Neuronal stem cell (in vitro differentiated cells): ENCODE measurements at regions not wholly inside any gene's neighbourhood (a gene's known extent, or its start where the extent isn't known, plus 50 kb on each side); places are given as distances from the start of the nearest gene placed in this dataset.

Experiments used
- DNase-seq: peaks from one replicate; pipeline ENCODE4 v3.0.0-alpha.2; 2013; ENCODE audit warnings: low spot score
- H2AFZ ChIP-seq: one replicate; pipeline ENCODE4 v1.6.1; 2013; ENCODE audit warnings: mild to moderate bottlenecking, low read length, inconsistent platforms
- H2AK5ac ChIP-seq: 2 replicates; pipeline ENCODE4 v1.6.1; 2013; ENCODE audit warnings: low read depth, mild to moderate bottlenecking, inconsistent platforms, low read length, moderate library complexity, mixed read lengths
- H2BK120ac ChIP-seq: 2 replicates; pipeline ENCODE4 v1.6.1; 2013; ENCODE audit warnings: low read depth, mild to moderate bottlenecking, inconsistent platforms, low read length, moderate library complexity, mixed read lengths
- H2BK12ac ChIP-seq: one replicate; pipeline ENCODE4 v1.6.1; 2013; ENCODE audit warnings: low read length, inconsistent platforms
- H2BK15ac ChIP-seq: 2 replicates; pipeline ENCODE4 v1.6.1; 2013; ENCODE audit warnings: mild to moderate bottlenecking, low read length, inconsistent platforms, mixed read lengths
- H2BK5ac ChIP-seq: one replicate; pipeline ENCODE4 v1.6.1; 2013; ENCODE audit warnings: inconsistent platforms, mild to moderate bottlenecking, low read length, moderate library complexity
- H3K14ac ChIP-seq: one replicate; pipeline ENCODE4 v1.6.1; 2013; ENCODE audit warnings: low read length, inconsistent platforms
- H3K18ac ChIP-seq: 2 replicates; pipeline ENCODE4 v1.6.1; 2013; ENCODE audit warnings: low read length, inconsistent platforms
- H3K23ac ChIP-seq: 2 replicates; pipeline ENCODE4 v1.6.1; 2013; ENCODE audit warnings: low read depth, mild to moderate bottlenecking, mixed read lengths, low read length, inconsistent platforms; ENCODE audit not compliant: poor library complexity
- H3K27ac ChIP-seq: replicated peaks from 3 replicates; pipeline ENCODE4 v1.5.1; 2013; ENCODE audit warnings: low read length, inconsistent platforms
- H3K27me3 ChIP-seq, 3 experiments: 2 replicates each; pipeline ENCODE4 v1.6.1; 2013; ENCODE audit warnings: low read length in 3 of 3, mild to moderate bottlenecking in 2 of 3, inconsistent platforms in 1 of 3, low read depth in 1 of 3, mixed read lengths in 1 of 3, moderate library complexity in 1 of 3; ENCODE audit not compliant: control insufficient read depth in 3 of 3, insufficient read depth in 3 of 3
- H3K36me3 ChIP-seq, 2 donors: replicated peaks in 1 of 2; 2 replicates each; pipeline ENCODE4 v1.6.1; 2013; ENCODE audit warnings: low read length in 2 of 2; ENCODE audit not compliant: control insufficient read depth in 2 of 2, insufficient read depth in 2 of 2
- H3K4ac ChIP-seq: 2 replicates; pipeline ENCODE4 v1.6.1; 2013; ENCODE audit warnings: inconsistent platforms, mild to moderate bottlenecking, low read length, moderate library complexity
- H3K4me1 ChIP-seq, 2 donors: 1 replicate in 1 of 2; 2 replicates in 1 of 2; pipeline ENCODE4 v1.6.1; 2013; ENCODE audit warnings: low read length in 2 of 2, low read depth in 1 of 2; ENCODE audit not compliant: control insufficient read depth in 2 of 2, insufficient read depth in 1 of 2
- H3K4me2 ChIP-seq: one replicate; pipeline ENCODE4 v1.6.1; 2013; ENCODE audit warnings: mild to moderate bottlenecking, low read length, inconsistent platforms; ENCODE audit not compliant: insufficient read depth, poor library complexity, severe bottlenecking
- H3K4me3 ChIP-seq, 2 donors: 2 replicates each; pipeline ENCODE4 v1.5.1; 2013; ENCODE audit warnings: low read length in 2 of 2, mild to moderate bottlenecking in 2 of 2, inconsistent platforms in 1 of 2, moderate library complexity in 1 of 2
- H3K79me1 ChIP-seq: one replicate; pipeline ENCODE4 v1.6.1; 2013; ENCODE audit warnings: low read depth, mild to moderate bottlenecking, inconsistent platforms, low read length, moderate library complexity
- H3K9ac ChIP-seq: one replicate; pipeline ENCODE4 v1.6.1; 2013; ENCODE audit warnings: mild to moderate bottlenecking, low read depth, low read length, inconsistent platforms; ENCODE audit not compliant: poor library complexity
- H3K9me3 ChIP-seq, 2 donors: replicated peaks in 1 of 2; 2 replicates each; pipeline versions ENCODE3 to v1.6.1; 2013; ENCODE audit warnings: low read length in 2 of 2, mild to moderate bottlenecking in 2 of 2, inconsistent platforms in 1 of 2, low read depth in 1 of 2, mixed read lengths in 1 of 2, moderate library complexity in 1 of 2; ENCODE audit not compliant: control insufficient read depth in 2 of 2, insufficient read depth in 1 of 2
- H4K8ac ChIP-seq: one replicate; pipeline ENCODE4 v1.6.1; 2013; ENCODE audit warnings: low read depth, mild to moderate bottlenecking, inconsistent platforms, low read length, moderate library complexity
- H4K91ac ChIP-seq: one replicate; pipeline ENCODE4 v1.6.1; 2013; ENCODE audit warnings: low read length, low read depth, mild to moderate bottlenecking, inconsistent platforms; ENCODE audit not compliant: poor library complexity
- WGBS, 2 donors: extraction: QIAGEN DNeasy Blood & Tissue Kit; methylation state at CpG; one replicate each; pipeline ENCODE4 v1.1.7; 2013; ENCODE audit warnings: missing lambda C conversion rate in 2 of 2, mixed read lengths in 1 of 2; ENCODE audit not compliant: insufficient read length in 2 of 2, insufficient replicate concordance in 1 of 2; ENCODE audit errors: extremely low coverage in 2 of 2; 5-methylcytosine and 5-hydroxymethylcytosine counted together

DNA sequence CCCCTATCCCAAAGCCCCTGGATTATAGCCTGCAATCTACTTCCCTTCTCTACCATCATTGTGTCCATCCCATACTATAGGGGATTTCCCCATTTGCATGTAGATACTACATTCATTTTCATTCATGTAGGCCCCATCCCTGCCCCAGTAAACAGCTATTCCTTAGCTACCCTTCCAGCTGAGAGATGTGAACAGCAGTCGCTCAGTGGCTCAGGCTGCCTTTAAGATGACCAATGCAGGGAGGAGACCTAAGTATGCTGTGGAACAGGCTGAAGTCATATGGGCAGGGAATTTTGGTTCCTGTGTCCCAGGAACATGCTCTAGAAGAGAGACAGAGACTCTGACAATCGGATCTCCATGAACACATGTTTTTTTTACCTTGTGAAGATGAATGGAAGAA, 481.2 kb upstream of the SYT1 start:
- no peak for DNase-seq
- Histone ChIP-seq H3K4ac (no peak overlapping the region), H2AK5ac (no peak overlapping the region), H3K36me3 (no peaks in the 10 kb centered on the region), H3K23ac (no peak overlapping the region), H2BK5ac (no peak overlapping the region), H3K27me3 (no peaks in the 10 kb centered on the region), H3K27ac (no peak overlapping the region), H2BK120ac (no peak overlapping the region), H4K8ac (no peak overlapping the region), H3K4me3 (no peak overlapping the region), H3K4me2 (no peak overlapping the region), H2BK12ac (no peak overlapping the region), H3K14ac (no peak overlapping the region), H3K9me3 (peaks cover 0 to 5% of the 10 kb centered on the region in 2 donors), H2BK15ac (no peak overlapping the region), H2AFZ (no peak overlapping the region), H4K91ac (no peak overlapping the region), H3K4me1 (no peaks in the 10 kb centered on the region), H3K79me1 (no peaks in the 10 kb centered on the region), H3K18ac (no peak overlapping the region), H3K9ac (no peak overlapping the region)
- WGBS, 2 donors = no CpG with 5 or more reads among the region's 2 CpGs

GRCh38 chr12:78384541-78384940, 480.0 kb upstream of the SYT1 start:
- Histone ChIP-seq H3K9me3 (no peaks in the 10 kb centered on the region), H3K4me2 (no peak overlapping the region), H3K23ac (no peak overlapping the region), H3K36me3 (no peaks in the 10 kb centered on the region), H3K79me1 (no peaks in the 10 kb centered on the region), H2BK15ac (no peak overlapping the region), H2BK5ac (no peak overlapping the region), H2BK12ac (no peak overlapping the region), H4K91ac (no peak overlapping the region), H3K27ac (no peak overlapping the region), H2AFZ (no peak overlapping the region), H3K18ac (no peak overlapping the region), H3K4me1 (no peaks in the 10 kb centered on the region), H4K8ac (no peak overlapping the region), H3K4ac (no peak overlapping the region), H2AK5ac (no peak overlapping the region), H2BK120ac (no peak overlapping the region), H3K27me3 (no peaks in the 10 kb centered on the region), H3K4me3 (no peak overlapping the region), H3K14ac (no peak overlapping the region), H3K9ac (no peak overlapping the region)
- DNase-seq = no peak
- no CpG with 5 or more reads among the region's 6 CpGs for WGBS, 2 donors

GRCh38 chr12:78385541-78385940, 479.0 kb upstream of the SYT1 start:
- no peaks in the 10 kb centered on the region for H3K36me3 ChIP-seq
- DNase-seq = no peak
- H3K4me3 ChIP-seq = no peak overlapping the region
- no peak overlapping the region for H3K4me2 ChIP-seq
- no peak overlapping the region for H2BK12ac ChIP-seq
- no peaks in the 10 kb centered on the region for H3K9me3 ChIP-seq
- H3K79me1 ChIP-seq = no peaks in the 10 kb centered on the region
- H3K27ac ChIP-seq = no peak overlapping the region
- no peak overlapping the region for H3K18ac ChIP-seq
- H2AFZ ChIP-seq = no peak overlapping the region
- no peak overlapping the region for H2BK120ac ChIP-seq
- no peak overlapping the region for H2BK15ac ChIP-seq
- H3K4ac ChIP-seq = no peak overlapping the region
- no peak overlapping the region for H4K8ac ChIP-seq
- no CpG with 5 or more reads among the region's 2 CpGs for WGBS, 2 donors
- no peaks in the 10 kb centered on the region for H3K27me3 ChIP-seq
- H3K14ac ChIP-seq = no peak overlapping the region
- no peak overlapping the region for H3K9ac ChIP-seq
- H4K91ac ChIP-seq = no peak overlapping the region
- H3K23ac ChIP-seq = no peak overlapping the region
- no peaks in the 10 kb centered on the region for H3K4me1 ChIP-seq
- no peak overlapping the region for H2BK5ac ChIP-seq
- no peak overlapping the region for H2AK5ac ChIP-seq

GRCh38 chr12:78386871-78387270, 477.7 kb upstream of the SYT1 start:
- no peak overlapping the region for H3K4ac ChIP-seq
- H3K36me3 ChIP-seq = no peaks in the 10 kb centered on the region
- no peak overlapping the region for H3K9ac ChIP-seq
- no peak overlapping the region for H3K27ac ChIP-seq
- H2BK120ac ChIP-seq = no peak overlapping the region
- no peak overlapping the region for H2AK5ac ChIP-seq
- H3K27me3 ChIP-seq = no peaks in the 10 kb centered on the region
- H3K18ac ChIP-seq = no peak overlapping the region
- no peaks in the 10 kb centered on the region for H3K9me3 ChIP-seq
- no CpG with 5 or more reads among the region's 2 CpGs for WGBS, 2 donors
- no peak overlapping the region for H4K8ac ChIP-seq
- no peak overlapping the region for H4K91ac ChIP-seq
- no peak overlapping the region for H2AFZ ChIP-seq
- no peak for DNase-seq
- no peak overlapping the region for H2BK5ac ChIP-seq
- no peak overlapping the region for H2BK12ac ChIP-seq
- no peak overlapping the region for H3K23ac ChIP-seq
- no peaks in the 10 kb centered on the region for H3K79me1 ChIP-seq
- H2BK15ac ChIP-seq = no peak overlapping the region
- no peak overlapping the region for H3K4me3 ChIP-seq
- no peaks in the 10 kb centered on the region for H3K4me1 ChIP-seq
- no peak overlapping the region for H3K4me2 ChIP-seq
- H3K14ac ChIP-seq = no peak overlapping the region
